ENCODE measurements at regions not wholly inside any gene's neighbourhood (a gene's known extent, or its start where the extent isn't known, plus 50 kb on each side); places are given as distances from the start of the nearest gene placed in this dataset.

DNA sequence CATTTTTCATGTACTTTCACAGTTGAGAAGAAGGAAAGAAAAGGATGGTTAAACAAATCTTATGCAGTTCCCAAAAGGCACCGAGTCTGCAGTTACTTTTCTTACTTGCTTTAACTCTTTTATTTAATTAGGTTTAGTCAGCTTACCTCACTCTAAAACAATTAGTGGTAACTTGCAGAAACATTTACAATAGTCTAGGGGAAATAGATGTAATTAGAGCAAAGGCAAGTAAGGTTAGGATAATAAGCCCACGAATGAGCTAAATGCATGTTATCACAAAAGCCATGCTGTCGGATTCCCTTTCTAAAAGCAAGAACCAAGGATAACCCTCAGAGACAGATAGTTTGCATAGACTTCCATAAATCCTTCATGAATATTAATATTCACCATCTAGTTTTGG, 82.0 kb upstream of the VCX2 start:
- no peaks in the 10 kb centered on the region for H3K36me3 ChIP-seq (replicated peaks; ENCODE audit: insufficient read depth, low read depth)
- H2AFZ ChIP-seq, result no peak overlapping the region
- H3K4me1 ChIP-seq (ENCODE audit: insufficient read depth), result no peaks in the 10 kb centered on the region
- no peaks in the 10 kb centered on the region for H3K9me2 ChIP-seq (replicated peaks; ENCODE audit: insufficient read depth)
- no peak for DNase-seq (ENCODE audit: low spot score)
- H3K27me3 ChIP-seq, result no peaks in the 10 kb centered on the region
- H3K4me2 ChIP-seq, result no peak overlapping the region
- H4K20me1 ChIP-seq (ENCODE audit: insufficient read depth, poor library complexity, severe bottlenecking), result no peaks in the 10 kb centered on the region
- H3K9me3 ChIP-seq (ENCODE audit: low read depth), result no peaks in the 10 kb centered on the region
- no peak overlapping the region for H3K27ac ChIP-seq
- WGBS (ENCODE audit: low lambda C conversion rate, missing lambda C conversion rate), result 71% methylated on average over 3 of the region's 3 CpGs
- no peaks in the 10 kb centered on the region for H3K79me2 ChIP-seq
- TF ChIP-seq EZH2phosphoT487 (IDR thresholded peaks at IDR 0.05; ENCODE audit: low read depth, severe bottlenecking, unreplicated experiment), result no peak
- TF ChIP-seq, protein P1, sequence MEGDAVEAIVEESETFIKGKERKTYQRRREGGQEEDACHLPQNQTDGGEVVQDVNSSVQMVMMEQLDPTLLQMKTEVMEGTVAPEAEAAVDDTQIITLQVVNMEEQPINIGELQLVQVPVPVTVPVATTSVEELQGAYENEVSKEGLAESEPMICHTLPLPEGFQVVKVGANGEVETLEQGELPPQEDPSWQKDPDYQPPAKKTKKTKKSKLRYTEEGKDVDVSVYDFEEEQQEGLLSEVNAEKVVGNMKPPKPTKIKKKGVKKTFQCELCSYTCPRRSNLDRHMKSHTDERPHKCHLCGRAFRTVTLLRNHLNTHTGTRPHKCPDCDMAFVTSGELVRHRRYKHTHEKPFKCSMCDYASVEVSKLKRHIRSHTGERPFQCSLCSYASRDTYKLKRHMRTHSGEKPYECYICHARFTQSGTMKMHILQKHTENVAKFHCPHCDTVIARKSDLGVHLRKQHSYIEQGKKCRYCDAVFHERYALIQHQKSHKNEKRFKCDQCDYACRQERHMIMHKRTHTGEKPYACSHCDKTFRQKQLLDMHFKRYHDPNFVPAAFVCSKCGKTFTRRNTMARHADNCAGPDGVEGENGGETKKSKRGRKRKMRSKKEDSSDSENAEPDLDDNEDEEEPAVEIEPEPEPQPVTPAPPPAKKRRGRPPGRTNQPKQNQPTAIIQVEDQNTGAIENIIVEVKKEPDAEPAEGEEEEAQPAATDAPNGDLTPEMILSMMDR (IDR thresholded peaks at IDR 0.05; ENCODE audit: poor library complexity), result no peak
- no peak for TF ChIP-seq EZH2 (IDR thresholded peaks at IDR 0.05; ENCODE audit: borderline replicate concordance)
- no peak overlapping the region for H3K4me3 ChIP-seq

DNA sequence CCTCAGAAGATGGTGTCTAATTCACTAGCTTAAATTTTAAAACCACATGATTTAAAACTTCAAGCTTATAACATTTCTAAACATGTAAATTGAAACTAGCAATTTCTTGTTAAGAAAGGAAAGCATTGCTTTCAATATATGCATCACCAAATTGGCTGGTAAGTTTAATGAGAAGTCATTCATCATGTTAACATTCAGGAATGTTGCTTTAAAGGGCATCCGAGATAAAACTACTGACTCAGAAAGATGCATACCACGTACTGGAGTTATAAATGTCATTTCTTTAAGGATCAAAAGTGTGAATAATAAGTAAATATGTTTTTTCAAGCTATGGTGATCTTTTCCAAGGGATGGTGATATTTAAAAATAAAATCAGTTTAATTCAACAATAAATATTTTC, 83.3 kb upstream of the VCX2 start:
- Histone ChIP-seq H4K20me1 (ENCODE audit: insufficient read depth, poor library complexity, severe bottlenecking) (no peaks in the 10 kb centered on the region), H2AFZ (no peak overlapping the region), H3K79me2 (no peaks in the 10 kb centered on the region), H3K4me1 (ENCODE audit: insufficient read depth) (no peaks in the 10 kb centered on the region), H3K4me2 (no peak overlapping the region), H3K36me3 (replicated peaks; ENCODE audit: insufficient read depth, low read depth) (no peaks in the 10 kb centered on the region), H3K4me3 (no peak overlapping the region), H3K9me2 (replicated peaks; ENCODE audit: insufficient read depth) (no peaks in the 10 kb centered on the region), H3K27me3 (no peaks in the 10 kb centered on the region), H3K9me3 (ENCODE audit: low read depth) (no peaks in the 10 kb centered on the region), H3K27ac (no peak overlapping the region)
- no peak for DNase-seq (ENCODE audit: low spot score)
- WGBS (ENCODE audit: low lambda C conversion rate, missing lambda C conversion rate), result 35% methylated on average over 2 of the region's 2 CpGs
- TF ChIP-seq EZH2 (IDR thresholded peaks at IDR 0.05; ENCODE audit: borderline replicate concordance) (no peak), EZH2phosphoT487 (IDR thresholded peaks at IDR 0.05; ENCODE audit: low read depth, severe bottlenecking, unreplicated experiment) (no peak)
- TF ChIP-seq, protein P1 (IDR thresholded peaks at IDR 0.05; ENCODE audit: poor library complexity), result no peak

DNA sequence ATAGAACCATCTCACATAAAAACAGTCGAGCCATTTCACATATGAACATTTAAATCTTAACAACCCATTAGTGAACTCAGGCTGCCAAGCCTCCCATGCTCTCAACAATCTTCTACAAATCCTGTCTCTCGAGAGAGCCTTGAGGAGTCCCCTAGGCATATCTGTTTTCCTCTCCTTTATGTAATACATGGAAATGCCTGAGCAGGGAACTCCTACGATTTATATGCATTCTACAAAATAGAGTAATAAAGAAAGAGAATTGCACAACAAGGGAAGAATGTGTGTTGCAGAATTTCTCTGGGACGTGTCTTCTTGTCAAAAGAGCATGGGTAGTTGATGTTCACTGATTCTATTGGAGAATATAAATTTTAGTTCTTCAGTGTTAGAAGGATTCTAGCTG, 101.8 kb upstream of the VCX2 start:
- H3K9me3 ChIP-seq (ENCODE audit: low read depth), result no peaks in the 10 kb centered on the region
- no peaks in the 10 kb centered on the region for H3K27me3 ChIP-seq
- no peaks in the 10 kb centered on the region for H4K20me1 ChIP-seq (ENCODE audit: insufficient read depth, poor library complexity, severe bottlenecking)
- H3K4me1 ChIP-seq (ENCODE audit: insufficient read depth), result no peaks in the 10 kb centered on the region
- no peaks in the 10 kb centered on the region for H3K36me3 ChIP-seq (replicated peaks; ENCODE audit: insufficient read depth, low read depth)
- H3K4me2 ChIP-seq, result no peak overlapping the region
- no peak overlapping the region for H2AFZ ChIP-seq
- no peak overlapping the region for H3K27ac ChIP-seq
- H3K4me3 ChIP-seq, result no peak overlapping the region
- no peaks in the 10 kb centered on the region for H3K79me2 ChIP-seq
- TF ChIP-seq EZH2phosphoT487 (IDR thresholded peaks at IDR 0.05; ENCODE audit: low read depth, severe bottlenecking, unreplicated experiment) (no peak), EZH2 (IDR thresholded peaks at IDR 0.05; ENCODE audit: borderline replicate concordance) (no peak)
- TF ChIP-seq, protein P1 (IDR thresholded peaks at IDR 0.05; ENCODE audit: poor library complexity), result no peak
- H3K9me2 ChIP-seq (replicated peaks; ENCODE audit: insufficient read depth), result no peaks in the 10 kb centered on the region
- WGBS (ENCODE audit: low lambda C conversion rate, missing lambda C conversion rate), result 54% methylated on average over 4 of the region's 4 CpGs
- DNase-seq (ENCODE audit: low spot score), result no peak

DNA sequence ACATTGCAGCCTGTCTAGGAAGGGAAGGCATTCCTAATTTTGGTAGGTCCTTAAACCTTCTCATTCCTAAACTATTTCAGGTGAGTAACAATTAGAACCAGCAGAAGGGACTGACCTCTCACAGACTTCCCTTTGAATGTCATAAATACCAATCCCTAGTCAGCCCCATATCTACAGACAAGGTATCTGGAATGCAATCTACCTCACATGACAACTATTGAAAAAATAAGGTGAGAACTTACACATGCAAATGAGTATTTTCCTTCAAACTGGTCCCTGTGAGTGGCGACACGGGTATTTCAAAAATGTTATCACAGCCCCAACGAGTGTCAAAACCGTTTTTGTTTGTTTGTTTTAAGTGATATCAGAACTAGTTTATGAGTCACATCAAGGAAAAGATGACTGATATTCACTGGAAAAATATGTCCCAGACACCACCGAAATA, 102.4 kb upstream of the VCX2 start:
- H3K27me3 ChIP-seq, result no peaks in the 10 kb centered on the region
- no peaks in the 10 kb centered on the region for H3K79me2 ChIP-seq
- H3K4me1 ChIP-seq (ENCODE audit: insufficient read depth), result no peaks in the 10 kb centered on the region
- H3K9me3 ChIP-seq (ENCODE audit: low read depth), result no peaks in the 10 kb centered on the region
- no peaks in the 10 kb centered on the region for H3K36me3 ChIP-seq (replicated peaks; ENCODE audit: insufficient read depth, low read depth)
- no peak overlapping the region for H3K4me3 ChIP-seq
- no peaks in the 10 kb centered on the region for H4K20me1 ChIP-seq (ENCODE audit: insufficient read depth, poor library complexity, severe bottlenecking)
- no peaks in the 10 kb centered on the region for H3K9me2 ChIP-seq (replicated peaks; ENCODE audit: insufficient read depth)
- no peak overlapping the region for H3K4me2 ChIP-seq
- no peak overlapping the region for H3K27ac ChIP-seq
- 73% methylated on average over 5 of the region's 5 CpGs for WGBS (ENCODE audit: low lambda C conversion rate, missing lambda C conversion rate)
- H2AFZ ChIP-seq, result no peak overlapping the region
- no peak for DNase-seq (ENCODE audit: low spot score)
- TF ChIP-seq EZH2 (IDR thresholded peaks at IDR 0.05; ENCODE audit: borderline replicate concordance) (no peak), EZH2phosphoT487 (IDR thresholded peaks at IDR 0.05; ENCODE audit: low read depth, severe bottlenecking, unreplicated experiment) (no peak)
- TF ChIP-seq, protein P1 (IDR thresholded peaks at IDR 0.05; ENCODE audit: poor library complexity), result no peak
